BJ (cell line): ENCODE measurements at regions not wholly inside any gene's neighbourhood (a gene's known extent, or its start where the extent isn't known, plus 50 kb on each side); places are given as distances from the start of the nearest gene placed in this dataset.
"Not testable (repeated sequence)": the region's sequence is repeated elsewhere in the genome, so short reads cannot be mapped to it uniquely, and the experiment has no call there.

Experiments
- CTCF ChIA-PET: fragments of 350-600 bp; formaldehyde crosslinking; extraction: SDS; loops from one replicate; lab custom pipeline; 2021; ENCODE audit warnings: antibody characterized with exemption, inconsistent platforms; lab: Yijun Ruan, JAX
- POLR2A ChIA-PET: fragments of 300-600 bp; sonication (Branson Sonifier 250); formaldehyde crosslinking; extraction: SDS; loops from one replicate; lab custom pipeline; 2021; ENCODE audit warnings: antibody characterized with exemption; lab: Charles Lee
- DNase-seq: peaks from one replicate; pipeline ENCODE4 v3.0.0-alpha.2; 2011; ENCODE audit warnings: low read depth
- H3K27me3 ChIP-seq: 2 replicates; pipeline ENCODE4 v1.6.0; 2011; ENCODE audit warnings: low read length; ENCODE audit not compliant: control insufficient read depth, insufficient read depth
- H3K36me3 ChIP-seq: 2 replicates; pipeline ENCODE4 v1.5.1; 2011; ENCODE audit warnings: low read length; ENCODE audit not compliant: control insufficient read depth, insufficient read depth
- H3K4me3 ChIP-seq: 2 replicates; pipeline ENCODE4 v1.5.1; 2011; ENCODE audit warnings: low read depth, mild to moderate bottlenecking, control low read depth, low read length
- CTCF ChIP-seq: IDR thresholded peaks from 2 replicates; pipeline ENCODE4 v1.5.1; 2011; ENCODE audit warnings: low read depth, mild to moderate bottlenecking, control low read depth, inconsistent platforms, low read length, moderate library complexity; ENCODE audit not compliant: insufficient read depth

- Histone ChIP-seq H3K27me3 (no peaks in the 10 kb centered on the region), H3K36me3 (no peaks in the 10 kb centered on the region), H3K4me3 (no peak overlapping the region)
- TF ChIP-seq CTCF = no peak
- DNase-seq = no peak
- CTCF ChIA-PET = no interaction called here
- POLR2A ChIA-PET = no interaction called here
Observed at GRCh38 chr12:74280156-74280655, 257.4 kb upstream of the ATXN7L3B start.

DNA sequence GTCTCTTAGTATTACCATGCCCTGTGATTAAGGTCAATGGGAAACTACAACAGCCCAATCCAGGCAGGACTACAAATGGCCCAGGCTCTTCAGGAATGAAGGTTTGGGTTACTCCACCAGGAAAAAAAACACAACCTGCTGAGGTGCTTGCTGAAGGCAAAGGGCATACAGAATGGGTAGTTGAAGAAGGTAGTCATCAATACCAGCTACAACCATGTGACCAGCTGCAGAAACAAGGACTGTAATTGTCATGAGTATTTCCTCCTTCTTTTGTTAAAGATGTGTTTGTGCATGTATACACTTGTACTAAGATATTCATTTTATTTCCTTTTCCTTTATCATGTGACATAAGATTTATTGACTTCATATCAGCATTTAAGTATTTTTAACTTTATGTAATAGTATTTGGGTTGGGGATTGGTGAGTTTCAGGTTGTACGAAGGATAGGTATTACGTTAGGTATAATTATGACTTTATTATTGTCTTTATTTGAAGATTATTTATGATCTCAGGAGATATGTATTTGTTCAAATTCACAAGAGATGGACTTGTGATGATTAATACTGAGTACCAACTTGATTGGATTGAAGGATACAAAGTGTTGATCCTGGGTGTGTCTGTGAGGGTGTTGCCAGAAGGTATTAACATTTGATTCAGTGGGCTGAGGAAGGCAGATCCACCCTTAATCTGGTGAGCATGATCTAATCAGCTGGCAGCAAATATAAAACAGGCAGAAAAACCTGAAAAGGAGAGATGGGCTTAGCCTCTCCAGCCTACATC is 256.0 kb upstream of the ATXN7L3B start:
- H3K27me3 ChIP-seq, CTCF ChIA-PET, H3K4me3 ChIP-seq, H3K36me3 ChIP-seq, POLR2A ChIA-PET, DNase-seq: not testable (repeated sequence)

DNA sequence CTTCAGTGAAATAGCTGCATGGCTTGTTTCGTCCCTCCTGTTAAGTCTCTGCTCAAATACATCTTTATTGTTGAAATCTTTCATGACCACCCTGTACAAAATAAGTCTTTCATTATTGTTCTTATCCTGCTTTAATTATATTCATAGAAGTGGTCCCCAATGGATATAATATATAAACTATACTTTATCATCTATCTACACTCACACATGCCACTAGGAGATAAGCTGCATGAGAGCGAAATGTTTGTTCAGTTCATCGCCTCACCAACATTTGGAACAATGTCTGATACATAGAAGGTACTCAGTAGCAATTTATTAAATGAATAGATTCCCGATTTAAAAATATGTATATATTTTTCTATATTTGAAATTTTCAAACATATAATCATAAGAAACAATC is 254.0 kb upstream of the ATXN7L3B start:
- ChIA-PET POLR2A (no interaction called here), CTCF (no interaction called here)
- no peak for TF ChIP-seq CTCF
- no peak for DNase-seq
- no peak overlapping the region for H3K4me3 ChIP-seq
- no peaks in the 10 kb centered on the region for H3K27me3 ChIP-seq
- H3K36me3 ChIP-seq = no peaks in the 10 kb centered on the region

GRCh38 chr12:74285773-74286172 is 251.9 kb upstream of the ATXN7L3B start:
- ChIA-PET POLR2A (no interaction called here), CTCF (no interaction called here)
- Histone ChIP-seq H3K27me3 (no peaks in the 10 kb centered on the region), H3K4me3 (no peak overlapping the region), H3K36me3 (no peaks in the 10 kb centered on the region)
- DNase-seq = no peak
- TF ChIP-seq CTCF = no peak

DNA sequence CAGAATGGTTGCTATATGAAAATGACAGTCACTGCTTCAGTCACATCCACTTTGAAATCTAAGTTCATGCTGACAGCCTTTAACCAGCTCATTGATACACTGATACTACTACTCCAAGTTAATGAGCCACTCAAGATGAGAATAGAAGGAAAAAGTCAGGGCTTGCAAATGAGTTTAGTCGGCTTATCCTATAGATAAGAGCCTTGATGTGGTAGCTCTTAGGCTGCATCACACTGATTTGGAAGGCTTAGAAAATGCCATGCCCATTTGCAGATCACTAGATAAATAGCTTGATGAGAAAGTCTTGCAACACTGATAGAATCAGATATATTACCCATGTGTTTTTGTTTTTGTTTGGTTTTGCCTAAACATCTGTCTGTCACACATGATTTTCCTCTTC is 251.4 kb upstream of the ATXN7L3B start:
- no peaks in the 10 kb centered on the region for H3K36me3 ChIP-seq
- ChIA-PET CTCF (no interaction called here), POLR2A (no interaction called here)
- no peak overlapping the region for H3K4me3 ChIP-seq
- TF ChIP-seq CTCF = no peak
- H3K27me3 ChIP-seq = no peaks in the 10 kb centered on the region
- DNase-seq = no peak
